Right lobe of liver (tissue), 4 donors: ENCODE measurements at regions not wholly inside any gene's neighbourhood (a gene's known extent, or its start where the extent isn't known, plus 50 kb on each side); places are given as distances from the start of the nearest gene placed in this dataset.

Source experiments
- POLR2A ChIP-seq: fragments of 450-650 bp; IDR thresholded peaks from one replicate; pipeline ENCODE4 v1.6.1; 2017; ENCODE audit warnings: antibody characterized with exemption, mild to moderate bottlenecking
- TF ChIP-seq, protein P1 (sequence below), 4 donors: fragments of 200-600 bp in 3 of 4; fragments of 450-650 bp in 1 of 4; IDR thresholded peaks; one replicate each; pipeline versions ENCODE4 v1.5.1 to v1.8.0; 2016 to 2022; ENCODE audit warnings: antibody characterized with exemption in 4 of 4, mild to moderate bottlenecking in 2 of 4
- donor health status: DM: no; HTN: no; CAD: no.
- donor health status: DM: no; HTN: no; CAD: no.
- donor health status: DM: no; HTN: yes; CAD: no.

DNA sequence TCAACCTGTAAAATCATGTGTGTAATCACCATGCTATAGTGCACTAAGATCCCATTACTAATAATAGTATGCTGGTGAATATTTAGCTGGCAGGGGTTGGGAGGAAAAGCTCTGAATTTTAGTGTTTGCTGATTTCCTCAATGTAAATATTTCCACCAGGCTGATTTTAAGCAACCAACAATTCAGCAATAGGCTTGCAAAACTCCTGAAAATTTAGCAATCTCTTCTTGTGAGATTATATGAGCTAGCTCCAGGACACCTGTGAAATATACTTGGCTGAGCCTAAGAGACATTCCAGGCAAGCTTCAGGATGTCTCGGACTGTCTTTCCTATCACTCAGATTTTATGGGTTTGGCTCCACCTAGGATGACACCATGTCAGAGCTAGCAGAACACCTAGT lies 106.9 kb upstream of the ANO4 start:
- TF ChIP-seq, protein P1, sequence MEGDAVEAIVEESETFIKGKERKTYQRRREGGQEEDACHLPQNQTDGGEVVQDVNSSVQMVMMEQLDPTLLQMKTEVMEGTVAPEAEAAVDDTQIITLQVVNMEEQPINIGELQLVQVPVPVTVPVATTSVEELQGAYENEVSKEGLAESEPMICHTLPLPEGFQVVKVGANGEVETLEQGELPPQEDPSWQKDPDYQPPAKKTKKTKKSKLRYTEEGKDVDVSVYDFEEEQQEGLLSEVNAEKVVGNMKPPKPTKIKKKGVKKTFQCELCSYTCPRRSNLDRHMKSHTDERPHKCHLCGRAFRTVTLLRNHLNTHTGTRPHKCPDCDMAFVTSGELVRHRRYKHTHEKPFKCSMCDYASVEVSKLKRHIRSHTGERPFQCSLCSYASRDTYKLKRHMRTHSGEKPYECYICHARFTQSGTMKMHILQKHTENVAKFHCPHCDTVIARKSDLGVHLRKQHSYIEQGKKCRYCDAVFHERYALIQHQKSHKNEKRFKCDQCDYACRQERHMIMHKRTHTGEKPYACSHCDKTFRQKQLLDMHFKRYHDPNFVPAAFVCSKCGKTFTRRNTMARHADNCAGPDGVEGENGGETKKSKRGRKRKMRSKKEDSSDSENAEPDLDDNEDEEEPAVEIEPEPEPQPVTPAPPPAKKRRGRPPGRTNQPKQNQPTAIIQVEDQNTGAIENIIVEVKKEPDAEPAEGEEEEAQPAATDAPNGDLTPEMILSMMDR (IDR thresholded peaks at IDR 0.05) = no peak
- TF ChIP-seq POLR2A = no peak
